ENCODE measurements at regions not wholly inside any gene's neighbourhood (a gene's known extent, or its start where the extent isn't known, plus 50 kb on each side); places are given as distances from the start of the nearest gene placed in this dataset.

GRCh38 chr1:220426989-220427388, 100.9 kb upstream of the MARK1 start (continued):
- TF ChIP-seq HCFC1 (IDR thresholded peaks at IDR 0.05; ENCODE audit: low read depth, low read length) = no peak
- TF ChIP-seq SUZ12 (IDR thresholded peaks at IDR 0.05; ENCODE audit: low read depth, low read length) = no peak
- no peak for TF ChIP-seq REL (CRISPR knock-in tag; conservative IDR thresholded peaks at IDR 0.05)
- no peak for TF ChIP-seq ZSCAN29 (CRISPR knock-in tag; conservative IDR thresholded peaks at IDR 0.05)
- no peak for TF ChIP-seq DNMT3B (CRISPR knock-in tag; conservative IDR thresholded peaks at IDR 0.05)
- no peak for TF ChIP-seq ZNF614 (CRISPR knock-in tag; IDR thresholded peaks at IDR 0.05; ENCODE audit: borderline replicate concordance)

- H3K4me2 ChIP-seq (ENCODE audit: low read depth, low read length) = no peak overlapping the region
- no TSS peak for BruUV-seq (replicated peaks)
- ChIA-PET POLR2A (no interaction called here), CTCF (ENCODE audit: low intra/inter-chr PET ratio, low total read pairs) (no interaction called here)
- H3K4me1 ChIP-seq (ENCODE audit: insufficient read depth, low read length) = no peaks in the 10 kb centered on the region
- ATAC-seq (no peak), DNase-seq (ENCODE audit: low spot score) (no peak), FAIRE-seq (no peak)
- no peaks in the 10 kb centered on the region for H4K20me1 ChIP-seq (ENCODE audit: insufficient read depth, low read length)
- H3K9me3 ChIP-seq (ENCODE audit: low read length) = no peaks in the 10 kb centered on the region
- H3K9ac ChIP-seq (ENCODE audit: insufficient read depth, low read depth, low read length) = no peak overlapping the region
- H3K36me3 ChIP-seq (replicated peaks in 1 of 2; ENCODE audit: control insufficient read depth in 1 of 2, insufficient read depth in 2 of 2, low read length in 2 of 2) = no peaks in the 10 kb centered on the region
- 46% methylated on average over 1 of the region's 1 CpG for WGBS (ENCODE audit: low lambda C conversion rate)
- H3K27me3 ChIP-seq (ENCODE audit: control insufficient read depth in 1 of 2, insufficient read depth in 2 of 2, low read length in 2 of 2) = no peaks in the 10 kb centered on the region
- H3K27ac ChIP-seq (ENCODE audit: extremely low read length, insufficient read depth, low read length) = no peak overlapping the region
- intact Hi-C loops (cut with micrococcal nuclease; ENCODE audit: unreplicated experiment) (no loop called here), in situ Hi-C loops (cut with HindIII; ENCODE audit: extremely low pct_ligation_motif_present, low pct_unique_long_range_greater_than_20kb) (no loop called here)
- H2AFZ ChIP-seq (ENCODE audit: low read length) = no peak overlapping the region
- no peak for TF ChIP-seq ZBTB44 (CRISPR knock-in tag; IDR thresholded peaks at IDR 0.05)
- TF ChIP-seq ZC3H4 (CRISPR knock-in tag; IDR thresholded peaks at IDR 0.05; ENCODE audit: borderline replicate concordance) = no peak
- no peak for TF ChIP-seq BORCS8-MEF2B (CRISPR knock-in tag; IDR thresholded peaks at IDR 0.05)
- no peak for TF ChIP-seq ZSCAN21 (CRISPR knock-in tag; IDR thresholded peaks at IDR 0.05; ENCODE audit: borderline replicate concordance)
- TF ChIP-seq ZNF879 (CRISPR knock-in tag; IDR thresholded peaks at IDR 0.05) = no peak
- no peak for TF ChIP-seq ZFP41 (CRISPR knock-in tag; IDR thresholded peaks at IDR 0.05; ENCODE audit: borderline replicate concordance)
- no peak for TF ChIP-seq NCOA2 (CRISPR knock-in tag; IDR thresholded peaks at IDR 0.05)
- no peak for TF ChIP-seq ZNF740 (CRISPR knock-in tag; IDR thresholded peaks at IDR 0.05)
- no peak for TF ChIP-seq CHD4 (IDR thresholded peaks at IDR 0.05; ENCODE audit: borderline replicate concordance, low read length)
- no peak for TF ChIP-seq HOXA3 (CRISPR knock-in tag; IDR thresholded peaks at IDR 0.05)
- TF ChIP-seq ZNF570 (CRISPR knock-in tag; IDR thresholded peaks at IDR 0.05; ENCODE audit: borderline replicate concordance) = no peak
- TF ChIP-seq MED1 (CRISPR knock-in tag; IDR thresholded peaks at IDR 0.05) = no peak
- TF ChIP-seq MEIS2 (CRISPR knock-in tag; IDR thresholded peaks at IDR 0.05) = no peak
- no peak for TF ChIP-seq ATF5 (CRISPR knock-in tag; IDR thresholded peaks at IDR 0.05; ENCODE audit: low read depth)
- no peak for TF ChIP-seq ZNF773 (CRISPR knock-in tag; IDR thresholded peaks at IDR 0.05; ENCODE audit: borderline replicate concordance)
- no peak for TF ChIP-seq ZNF556 (CRISPR knock-in tag; IDR thresholded peaks at IDR 0.05; ENCODE audit: borderline replicate concordance)
- TF ChIP-seq ZNF251 (CRISPR knock-in tag; IDR thresholded peaks at IDR 0.05) = no peak
- TF ChIP-seq ATM (IDR thresholded peaks at IDR 0.05; ENCODE audit: borderline replicate concordance) = no peak
- no peak for TF ChIP-seq ZNF709 (CRISPR knock-in tag; IDR thresholded peaks at IDR 0.05)
- no peak for TF ChIP-seq DNMT3B (CRISPR knock-in tag; conservative IDR thresholded peaks at IDR 0.05)
- no peak overlapping the region for H3K4me3 ChIP-seq (replicated peaks in 1 of 3; ENCODE audit: insufficient read depth in 1 of 3, low read depth in 2 of 3, low read length in 3 of 3)
- no peaks in the 10 kb centered on the region for H3K79me2 ChIP-seq (ENCODE audit: insufficient read depth, low read length)
Measured at GRCh38 chr1:220425852-220426251, 102.1 kb upstream of the MARK1 start.
